ENCODE measurements at regions not wholly inside any gene's neighbourhood (a gene's known extent, or its start where the extent isn't known, plus 50 kb on each side); places are given as distances from the start of the nearest gene placed in this dataset.

DNA sequence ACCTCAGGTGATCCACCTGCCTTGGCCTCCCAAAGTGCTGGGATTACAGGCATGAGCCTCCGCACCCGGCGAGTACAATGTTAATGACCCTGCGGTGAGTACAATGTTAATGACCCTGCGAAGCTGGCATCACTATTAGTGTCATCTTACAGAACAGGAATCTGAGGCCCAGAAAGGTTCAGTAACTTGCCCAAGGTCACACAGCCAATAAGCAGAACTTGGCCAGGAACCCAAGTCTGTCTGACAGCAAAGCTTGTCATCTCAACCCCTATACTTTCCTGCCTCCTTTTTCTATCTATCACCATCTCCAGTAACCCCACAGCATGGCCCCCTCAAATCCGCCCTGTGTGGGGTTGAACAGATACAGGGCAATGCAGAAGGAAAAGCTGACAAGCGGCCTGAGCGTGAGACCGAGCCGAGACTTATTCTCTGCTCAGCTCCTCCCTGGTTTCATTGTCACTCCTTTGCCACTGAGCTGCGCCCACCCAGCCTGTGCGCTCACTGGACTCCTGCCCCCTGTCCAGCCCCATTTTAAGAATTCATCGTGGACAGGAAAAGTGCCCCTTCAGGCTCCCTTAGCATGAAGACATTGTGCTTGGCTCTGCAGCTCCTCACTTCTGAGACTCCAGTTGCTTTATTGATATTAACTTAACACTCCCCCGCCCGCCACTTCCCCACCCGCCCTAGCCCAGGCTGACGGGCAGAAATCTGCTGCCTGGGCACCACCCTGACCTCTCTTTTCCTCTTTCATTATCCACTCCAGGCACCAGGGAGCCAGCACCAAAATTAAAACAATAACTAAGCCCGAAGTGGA lies 58.1 kb upstream of the LBX1 start:
- TF ChIP-seq ZFX (IDR thresholded peaks at IDR 0.05) (no peak), CTCF (conservative IDR thresholded peaks at IDR 0.05) (no peak)
